DOHH2 (cell line): ENCODE measurements at regions not wholly inside any gene's neighbourhood (a gene's known extent, or its start where the extent isn't known, plus 50 kb on each side); places are given as distances from the start of the nearest gene placed in this dataset.

Experiments
- EZH2phosphoT487 ChIP-seq: fragments of 200-600 bp; sonication (generic); IDR thresholded peaks from 2 replicates; pipeline ENCODE4 v1.6.1; 2017; ENCODE audit warnings: borderline replicate concordance, mild to moderate bottlenecking, antibody characterized with exemption, low read length, moderate library complexity, mixed read lengths
- TF ChIP-seq, protein P1 (sequence below): fragments of 200-600 bp; sonication (generic); IDR thresholded peaks from one replicate; pipeline ENCODE4 v1.5.1; 2014; ENCODE audit warnings: antibody characterized with exemption, mild to moderate bottlenecking, low read depth, low read length; ENCODE audit not compliant: poor library complexity, severe bottlenecking

DNA sequence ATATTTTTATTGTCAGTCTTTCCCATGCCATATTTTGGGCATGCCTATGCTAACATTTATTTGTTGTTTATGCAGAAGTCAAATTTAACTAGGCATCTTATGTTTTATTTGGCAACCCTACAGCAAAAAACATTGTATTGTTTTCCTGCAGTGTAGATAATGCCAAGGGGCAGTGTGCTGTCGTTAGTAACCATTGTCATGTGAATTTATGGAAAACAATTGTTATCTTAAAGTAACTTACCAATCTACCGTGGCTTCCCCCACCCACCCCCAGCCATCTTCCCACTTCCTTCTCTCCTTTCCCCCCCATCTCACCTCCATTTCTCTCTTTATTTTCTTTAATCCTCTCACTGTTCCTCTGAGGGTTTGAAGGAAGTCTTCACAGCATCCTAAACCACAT is 370.5 kb downstream of the ACTR3B start:
- TF ChIP-seq, protein P1, sequence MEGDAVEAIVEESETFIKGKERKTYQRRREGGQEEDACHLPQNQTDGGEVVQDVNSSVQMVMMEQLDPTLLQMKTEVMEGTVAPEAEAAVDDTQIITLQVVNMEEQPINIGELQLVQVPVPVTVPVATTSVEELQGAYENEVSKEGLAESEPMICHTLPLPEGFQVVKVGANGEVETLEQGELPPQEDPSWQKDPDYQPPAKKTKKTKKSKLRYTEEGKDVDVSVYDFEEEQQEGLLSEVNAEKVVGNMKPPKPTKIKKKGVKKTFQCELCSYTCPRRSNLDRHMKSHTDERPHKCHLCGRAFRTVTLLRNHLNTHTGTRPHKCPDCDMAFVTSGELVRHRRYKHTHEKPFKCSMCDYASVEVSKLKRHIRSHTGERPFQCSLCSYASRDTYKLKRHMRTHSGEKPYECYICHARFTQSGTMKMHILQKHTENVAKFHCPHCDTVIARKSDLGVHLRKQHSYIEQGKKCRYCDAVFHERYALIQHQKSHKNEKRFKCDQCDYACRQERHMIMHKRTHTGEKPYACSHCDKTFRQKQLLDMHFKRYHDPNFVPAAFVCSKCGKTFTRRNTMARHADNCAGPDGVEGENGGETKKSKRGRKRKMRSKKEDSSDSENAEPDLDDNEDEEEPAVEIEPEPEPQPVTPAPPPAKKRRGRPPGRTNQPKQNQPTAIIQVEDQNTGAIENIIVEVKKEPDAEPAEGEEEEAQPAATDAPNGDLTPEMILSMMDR: no peak
- no peak for TF ChIP-seq EZH2phosphoT487
